Esophagus (tissue), 2 donors: ENCODE measurements at regions not wholly inside any gene's neighbourhood (a gene's known extent, or its start where the extent isn't known, plus 50 kb on each side); places are given as distances from the start of the nearest gene placed in this dataset.
"Not testable (repeated sequence)": the region's sequence is repeated elsewhere in the genome, so short reads cannot be mapped to it uniquely, and the experiment has no call there.

Source experiments
- H3K27ac ChIP-seq, 2 donors: one replicate each; pipeline ENCODE4 v1.5.1; 2013; ENCODE audit warnings: low read depth in 2 of 2, mild to moderate bottlenecking in 2 of 2, inconsistent platforms in 1 of 2, low read length in 1 of 2, moderate library complexity in 1 of 2
- H3K27me3 ChIP-seq, 2 donors: one replicate each; pipeline ENCODE4 v1.6.1; 2013; ENCODE audit warnings: low read length in 2 of 2, control low read depth in 1 of 2, mild to moderate bottlenecking in 1 of 2; ENCODE audit not compliant: insufficient read depth in 2 of 2, control insufficient read depth in 1 of 2
- H3K36me3 ChIP-seq, 2 donors: one replicate each; pipeline ENCODE4 v1.6.1; 2013; ENCODE audit warnings: low read length in 1 of 2; ENCODE audit not compliant: control insufficient read depth in 2 of 2, insufficient read depth in 2 of 2
- H3K4me1 ChIP-seq, 2 donors: one replicate each; pipeline ENCODE4 v1.6.1; 2013; ENCODE audit warnings: low read length in 1 of 2; ENCODE audit not compliant: control insufficient read depth in 2 of 2, insufficient read depth in 2 of 2
- H3K4me3 ChIP-seq, 2 donors: one replicate each; pipeline ENCODE4 v1.5.1; 2013; ENCODE audit warnings: low read length in 2 of 2, mild to moderate bottlenecking in 2 of 2, low read depth in 1 of 2, moderate library complexity in 1 of 2
- H3K9me3 ChIP-seq, 2 donors: one replicate each; pipeline ENCODE4 v1.6.1; 2013; ENCODE audit warnings: mild to moderate bottlenecking in 2 of 2, low read depth in 1 of 2, low read length in 1 of 2, moderate library complexity in 1 of 2; ENCODE audit not compliant: control insufficient read depth in 2 of 2, insufficient read depth in 1 of 2
- WGBS, 2 donors: extraction: QIAGEN DNeasy Blood & Tissue Kit; methylation state at CpG; one replicate each; pipeline ENCODE4 v1.1.7; 2013; 5-methylcytosine and 5-hydroxymethylcytosine counted together
- donor health status: healthy with polysubstance abuse.
- donor health status: Bipolar disorder and iron deficiency.

- Histone ChIP-seq H3K4me3 (no peak overlapping the region), H3K9me3 (no peaks in the 10 kb centered on the region), H3K27ac (no peak overlapping the region), H3K27me3 (no peaks in the 10 kb centered on the region), H3K4me1 (no peaks in the 10 kb centered on the region), H3K36me3 (no peaks in the 10 kb centered on the region)
- 43 to 61% methylated on average over 5 of the region's 5 CpGs for WGBS, 2 donors
Measured at GRCh38 chr2:144625626-144626025, 105.7 kb upstream of the ZEB2 start.

- Histone ChIP-seq H3K27ac (no peak overlapping the region), H3K4me1 (no peaks in the 10 kb centered on the region), H3K36me3 (no peaks in the 10 kb centered on the region), H3K27me3 (no peaks in the 10 kb centered on the region), H3K9me3 (no peaks in the 10 kb centered on the region), H3K4me3 (no peak overlapping the region)
- 45 to 60% methylated on average over 3 of the region's 3 CpGs for WGBS, 2 donors
Measured at GRCh38 chr2:144625226-144625625, 105.3 kb upstream of the ZEB2 start.

- H3K4me3 ChIP-seq, result no peak overlapping the region
- no peaks in the 10 kb centered on the region for H3K27me3 ChIP-seq
- H3K9me3 ChIP-seq, result no peaks in the 10 kb centered on the region
- H3K4me1 ChIP-seq, result no peaks in the 10 kb centered on the region
- no peaks in the 10 kb centered on the region for H3K36me3 ChIP-seq
- 78 to 82% methylated on average over 4 of the region's 4 CpGs for WGBS, 2 donors
- no peak overlapping the region for H3K27ac ChIP-seq
Measured at GRCh38 chr2:144624451-144624850, 104.5 kb upstream of the ZEB2 start.

GRCh38 chr2:144622373-144622772, 102.5 kb upstream of the ZEB2 start:
- 80 to 88% methylated on average over 1 of the region's 1 CpG for WGBS, 2 donors

GRCh38 chr2:144621266-144621665, 101.3 kb upstream of the ZEB2 start:
- WGBS, 2 donors, result 94 to 95% methylated on average over 3 of the region's 3 CpGs
- Histone ChIP-seq H3K4me1 (no peaks in the 10 kb centered on the region), H3K27ac (no peak overlapping the region), H3K27me3 (no peaks in the 10 kb centered on the region), H3K36me3 (no peaks in the 10 kb centered on the region), H3K4me3 (no peak overlapping the region), H3K9me3 (no peaks in the 10 kb centered on the region)

More at GRCh38 chr2:144622373-144622772, 102.5 kb upstream of the ZEB2 start:
- not testable (repeated sequence) for H3K27ac ChIP-seq, H3K9me3 ChIP-seq, H3K4me1 ChIP-seq, H3K27me3 ChIP-seq, H3K36me3 ChIP-seq, H3K4me3 ChIP-seq

- Histone ChIP-seq H3K27ac (no peak overlapping the region), H3K36me3 (no peaks in the 10 kb centered on the region), H3K27me3 (no peaks in the 10 kb centered on the region), H3K4me1 (no peaks in the 10 kb centered on the region), H3K9me3 (no peaks in the 10 kb centered on the region), H3K4me3 (no peak overlapping the region)
- 51 to 56% methylated on average over 3 of the region's 3 CpGs for whole genome bisulfite sequencing, 2 donors
Measured at GRCh38 chr2:144619760-144620159, 99.8 kb upstream of the ZEB2 start.

GRCh38 chr2:144617171-144617570, 97.3 kb upstream of the ZEB2 start:
- not testable (repeated sequence) for H3K4me1 ChIP-seq, H3K9me3 ChIP-seq, H3K36me3 ChIP-seq, H3K27me3 ChIP-seq, H3K27ac ChIP-seq, H3K4me3 ChIP-seq
- 92 to 96% methylated on average over 6 of the region's 6 CpGs for WGBS, 2 donors

- Histone ChIP-seq H3K9me3 (no peaks in the 10 kb centered on the region), H3K27me3 (no peaks in the 10 kb centered on the region), H3K27ac (no peak overlapping the region), H3K36me3 (no peaks in the 10 kb centered on the region), H3K4me1 (no peaks in the 10 kb centered on the region), H3K4me3 (no peak overlapping the region)
- WGBS, 2 donors, result 29 to 32% methylated on average over 5 of the region's 5 CpGs
Measured at GRCh38 chr2:144615866-144616565, 96.1 kb upstream of the ZEB2 start.

- Histone ChIP-seq H3K4me1 (no peaks in the 10 kb centered on the region), H3K27ac (no peak overlapping the region), H3K9me3 (no peaks in the 10 kb centered on the region), H3K27me3 (no peaks in the 10 kb centered on the region), H3K36me3 (no peaks in the 10 kb centered on the region), H3K4me3 (no peak overlapping the region)
- 63 to 66% methylated on average over 7 of the region's 7 CpGs for WGBS, 2 donors
Measured at GRCh38 chr2:144607891-144608521, 88.1 kb upstream of the ZEB2 start.

- Histone ChIP-seq H3K27me3 (no peaks in the 10 kb centered on the region), H3K9me3 (no peaks in the 10 kb centered on the region), H3K36me3 (no peaks in the 10 kb centered on the region), H3K27ac (peak overlapping the region; percentile 3 to 26), H3K4me1 (no peaks in the 10 kb centered on the region), H3K4me3 (no peak overlapping the region)
- 87 to 90% methylated on average over 8 of the region's 8 CpGs for WGBS, 2 donors
Measured at GRCh38 chr2:144607099-144607498, 87.2 kb upstream of the ZEB2 start.
